Activated CD8-positive, alpha-beta T cell treated with anti-CD3 and anti-CD28 coated beads, Interleukin-2, amount 10 ng/mL, durations not matched to agents 7 days and 5 days (primary cell): ENCODE measurements at regions not wholly inside any gene's neighbourhood (a gene's known extent, or its start where the extent isn't known, plus 50 kb on each side); places are given as distances from the start of the nearest gene placed in this dataset.
"Not testable (repeated sequence)": the region's sequence is repeated elsewhere in the genome, so short reads cannot be mapped to it uniquely, and the experiment has no call there.

ENCODE experiments used
- ATAC-seq: fragments of 150-1000 bp; cut with Tn5 transposase; one replicate; pipeline ENCODE4 v1.10.0; 2021; ENCODE audit warnings: moderate library complexity
- CTCF ChIA-PET: fragments of 350-600 bp; sonication (Branson Sonifier 250); formaldehyde crosslinking; loops from one replicate; lab custom pipeline; 2021; ENCODE audit warnings: antibody characterized with exemption; lab: Charles Lee
- POLR2A ChIA-PET: fragments of 350-600 bp; sonication (Branson Sonifier 250); formaldehyde crosslinking; loops from one replicate; lab custom pipeline; 2021; ENCODE audit warnings: antibody characterized with exemption; lab: Charles Lee
- DNase-seq: peaks from one replicate; pipeline ENCODE4 v3.0.0-alpha.2; 2020
- H3K27ac Mint-ChIP-seq: one replicate; pipeline ENCODE4 v1.8.0; 2021; ENCODE audit warnings: mild to moderate bottlenecking, mixed read lengths
- H3K27me3 Mint-ChIP-seq: one replicate; pipeline ENCODE4 v1.8.0; 2021; ENCODE audit warnings: low read depth, mixed read lengths
- H3K36me3 Mint-ChIP-seq: one replicate; pipeline ENCODE4 v1.8.0; 2021; ENCODE audit warnings: low read depth, mixed read lengths
- H3K4me1 Mint-ChIP-seq: one replicate; pipeline ENCODE4 v1.8.0; 2021; ENCODE audit warnings: low read depth, mixed read lengths
- H3K4me3 Mint-ChIP-seq: one replicate; pipeline ENCODE4 v1.8.0; 2021; ENCODE audit warnings: mild to moderate bottlenecking, mixed read lengths
- H3K9me3 Mint-ChIP-seq: one replicate; pipeline ENCODE4 v1.8.0; 2022; ENCODE audit warnings: mixed read lengths; ENCODE audit not compliant: insufficient read depth

- ChIA-PET CTCF (no interaction called here), POLR2A (no interaction called here)
- H3K4me1 Mint-ChIP-seq: peaks cover 12% of the 10 kb centered on the region
- no peaks in the 10 kb centered on the region for H3K9me3 Mint-ChIP-seq
- no peaks in the 10 kb centered on the region for H3K36me3 Mint-ChIP-seq
- no peak overlapping the region for H3K4me3 Mint-ChIP-seq
- no peak overlapping the region for H3K27ac Mint-ChIP-seq
- ATAC-seq (no peak), DNase-seq (peak; percentile 10)
- H3K27me3 Mint-ChIP-seq: no peaks in the 10 kb centered on the region
Measured at GRCh38 chr10:3567291-3567963, 217.6 kb downstream of the KLF6 start.

- H3K27ac Mint-ChIP-seq: no peak overlapping the region
- H3K9me3 Mint-ChIP-seq: no peaks in the 10 kb centered on the region
- H3K27me3 Mint-ChIP-seq: no peaks in the 10 kb centered on the region
- H3K4me3 Mint-ChIP-seq: no peak overlapping the region
- no peaks in the 10 kb centered on the region for H3K36me3 Mint-ChIP-seq
- ChIA-PET CTCF (no interaction called here), POLR2A (no interaction called here)
- ATAC-seq (no peak), DNase-seq (peak; percentile 17)
- H3K4me1 Mint-ChIP-seq: peaks cover 12% of the 10 kb centered on the region
Measured at GRCh38 chr10:3566627-3567026, 218.4 kb downstream of the KLF6 start.

GRCh38 chr10:3564346-3565002, 220.5 kb downstream of the KLF6 start:
- Mint-ChIP-seq H3K27me3 (peaks cover under 1% of the 10 kb centered on the region), H3K9me3 (no peaks in the 10 kb centered on the region), H3K4me3 (no peak overlapping the region), H3K27ac (no peak overlapping the region), H3K4me1 (peaks cover 12% of the 10 kb centered on the region), H3K36me3 (no peaks in the 10 kb centered on the region)
- CTCF ChIA-PET: no interaction called here
- DNase-seq (no peak), ATAC-seq (no peak)
- POLR2A ChIA-PET: no interaction called here

- ATAC-seq: no peak
Measured at GRCh38 chr10:3563298-3563697, 221.7 kb downstream of the KLF6 start.

GRCh38 chr10:3560628-3561027, 224.4 kb downstream of the KLF6 start:
- H3K36me3 Mint-ChIP-seq, H3K27me3 Mint-ChIP-seq, ATAC-seq, DNase-seq, H3K4me3 Mint-ChIP-seq, H3K9me3 Mint-ChIP-seq, CTCF ChIA-PET, H3K27ac Mint-ChIP-seq, POLR2A ChIA-PET, H3K4me1 Mint-ChIP-seq: not testable (repeated sequence)

More at GRCh38 chr10:3563298-3563697, 221.7 kb downstream of the KLF6 start:
- peaks cover 4% of the 10 kb centered on the region for H3K27me3 Mint-ChIP-seq
- no peaks in the 10 kb centered on the region for H3K36me3 Mint-ChIP-seq
- H3K27ac Mint-ChIP-seq: no peak overlapping the region
- POLR2A ChIA-PET: no interaction called here
- peaks cover 8% of the 10 kb centered on the region for H3K4me1 Mint-ChIP-seq
- peak; percentile 19 for DNase-seq
- CTCF ChIA-PET: no interaction called here
- no peak overlapping the region for H3K4me3 Mint-ChIP-seq
- H3K9me3 Mint-ChIP-seq: no peaks in the 10 kb centered on the region

- Mint-ChIP-seq H3K9me3 (no peaks in the 10 kb centered on the region), H3K36me3 (no peaks in the 10 kb centered on the region), H3K4me1 (peaks cover 9% of the 10 kb centered on the region), H3K27ac (no peak overlapping the region), H3K27me3 (peaks cover 7% of the 10 kb centered on the region), H3K4me3 (no peak overlapping the region)
- ChIA-PET CTCF (no interaction called here), POLR2A (no interaction called here)
- ATAC-seq: no peak
- no peak for DNase-seq
Measured at GRCh38 chr10:3559527-3559926, 225.5 kb downstream of the KLF6 start.

- peak; percentile 9 for DNase-seq
- no peak overlapping the region for H3K4me3 Mint-ChIP-seq
- peaks cover 7% of the 10 kb centered on the region for H3K27me3 Mint-ChIP-seq
- no peaks in the 10 kb centered on the region for H3K36me3 Mint-ChIP-seq
- H3K9me3 Mint-ChIP-seq: no peaks in the 10 kb centered on the region
- no peak for ATAC-seq
- no peak overlapping the region for H3K27ac Mint-ChIP-seq
- CTCF ChIA-PET: no interaction called here
- POLR2A ChIA-PET: no interaction called here
- H3K4me1 Mint-ChIP-seq: peaks cover 14% of the 10 kb centered on the region
Measured at GRCh38 chr10:3559011-3559410, 226.0 kb downstream of the KLF6 start.

- POLR2A ChIA-PET, DNase-seq, H3K4me3 Mint-ChIP-seq, H3K27me3 Mint-ChIP-seq, H3K27ac Mint-ChIP-seq, ATAC-seq, CTCF ChIA-PET, H3K36me3 Mint-ChIP-seq, H3K9me3 Mint-ChIP-seq: not testable (repeated sequence)
- peaks cover 14% of the 10 kb centered on the region for H3K4me1 Mint-ChIP-seq
Measured at GRCh38 chr10:3556191-3557017, 228.6 kb downstream of the KLF6 start.

- Mint-ChIP-seq H3K4me1 (peaks cover 14% of the 10 kb centered on the region), H3K9me3 (no peaks in the 10 kb centered on the region), H3K27ac (peak overlapping the region; percentile 56), H3K4me3 (peak overlapping the region; percentile 7), H3K27me3 (peaks cover 19% of the 10 kb centered on the region), H3K36me3 (no peaks in the 10 kb centered on the region)
- ATAC-seq: peak; percentile 70
- ChIA-PET CTCF (no interaction called here), POLR2A (no interaction called here)
- peak; percentile 28 for DNase-seq
Measured at GRCh38 chr10:3554121-3554522, 230.9 kb downstream of the KLF6 start.

- Mint-ChIP-seq H3K27me3 (peaks cover 20% of the 10 kb centered on the region), H3K27ac (no peak overlapping the region), H3K4me3 (no peak overlapping the region), H3K4me1 (peaks cover 14% of the 10 kb centered on the region), H3K36me3 (no peaks in the 10 kb centered on the region), H3K9me3 (no peaks in the 10 kb centered on the region)
- ATAC-seq: no peak
- POLR2A ChIA-PET: no interaction called here
- no peak for DNase-seq
- CTCF ChIA-PET: no interaction called here
Measured at GRCh38 chr10:3552281-3552680, 232.7 kb downstream of the KLF6 start.

GRCh38 chr10:3551761-3552160, 233.2 kb downstream of the KLF6 start:
- H3K27ac Mint-ChIP-seq: no peak overlapping the region
- ATAC-seq (no peak), DNase-seq (no peak)
- H3K4me1 Mint-ChIP-seq: peaks cover 14% of the 10 kb centered on the region
- ChIA-PET POLR2A (no interaction called here), CTCF (no interaction called here)
- H3K27me3 Mint-ChIP-seq: peaks cover 19% of the 10 kb centered on the region
- no peak overlapping the region for H3K4me3 Mint-ChIP-seq
- no peaks in the 10 kb centered on the region for H3K36me3 Mint-ChIP-seq
- no peaks in the 10 kb centered on the region for H3K9me3 Mint-ChIP-seq

GRCh38 chr10:3549118-3549517, 235.9 kb downstream of the KLF6 start:
- Mint-ChIP-seq H3K27me3 (peaks cover 16% of the 10 kb centered on the region), H3K9me3 (no peaks in the 10 kb centered on the region), H3K27ac (no peak overlapping the region), H3K36me3 (no peaks in the 10 kb centered on the region), H3K4me3 (no peak overlapping the region), H3K4me1 (peaks cover 3% of the 10 kb centered on the region)
- DNase-seq: no peak
- CTCF ChIA-PET: no interaction called here
- POLR2A ChIA-PET: no interaction called here
- no peak for ATAC-seq
